ENCODE measurements at regions not wholly inside any gene's neighbourhood (a gene's known extent, or its start where the extent isn't known, plus 50 kb on each side); places are given as distances from the start of the nearest gene placed in this dataset.

- no peak for DNase-seq (ENCODE audit: low spot score)
These were observed 51.2 kb upstream of the PCBD1 start for GRCh38 chr10:70939441-70940003.

GRCh38 chr10:70940834-70941568, 52.6 kb upstream of the PCBD1 start:
- no peak for DNase-seq (ENCODE audit: low spot score)

GRCh38 chr10:70942125-70942524, 53.8 kb upstream of the PCBD1 start:
- DNase-seq (ENCODE audit: low spot score): no peak

- DNase-seq (ENCODE audit: low spot score): no peak
These were observed 54.4 kb upstream of the PCBD1 start for GRCh38 chr10:70942725-70943124.

GRCh38 chr10:70943249-70943648, 54.9 kb upstream of the PCBD1 start:
- DNase-seq (ENCODE audit: low spot score): no peak

GRCh38 chr10:70943841-70944466, 55.6 kb upstream of the PCBD1 start:
- DNase-seq (ENCODE audit: low spot score): no peak

- no peak for DNase-seq (ENCODE audit: low spot score)
These were observed 61.7 kb upstream of the PCBD1 start for GRCh38 chr10:70950037-70950436.

GRCh38 chr10:70950801-70951200, 62.4 kb upstream of the PCBD1 start:
- DNase-seq (ENCODE audit: low spot score): no peak

GRCh38 chr10:70952401-70952800, 64.0 kb upstream of the PCBD1 start:
- DNase-seq (ENCODE audit: low spot score): no peak

- no peak for DNase-seq (ENCODE audit: low spot score)
These were observed 64.6 kb upstream of the PCBD1 start for GRCh38 chr10:70952921-70953320.

GRCh38 chr10:70954381-70955176, 66.2 kb upstream of the PCBD1 start:
- no peak for DNase-seq (ENCODE audit: low spot score)

GRCh38 chr10:70956029-70956759, 67.8 kb upstream of the PCBD1 start:
- DNase-seq (ENCODE audit: low spot score): no peak

GRCh38 chr10:70958396-70958795, 70.0 kb upstream of the PCBD1 start:
- DNase-seq (ENCODE audit: low spot score): no peak

- no peak for DNase-seq (ENCODE audit: low spot score)
These were observed 72.0 kb upstream of the PCBD1 start for GRCh38 chr10:70960316-70960715.

- DNase-seq (ENCODE audit: low spot score): no peak
These were observed 72.6 kb upstream of the PCBD1 start for GRCh38 chr10:70960783-70961570.

GRCh38 chr10:70962686-70963085, 74.3 kb upstream of the PCBD1 start:
- DNase-seq (ENCODE audit: low spot score): no peak

GRCh38 chr10:70963271-70963670, 74.9 kb upstream of the PCBD1 start:
- DNase-seq (ENCODE audit: low spot score): no peak

- no peak for DNase-seq (ENCODE audit: low spot score)
These were observed 75.9 kb upstream of the PCBD1 start for GRCh38 chr10:70964245-70964644.

- DNase-seq (ENCODE audit: low spot score): no peak
These were observed 76.5 kb upstream of the PCBD1 start for GRCh38 chr10:70964881-70965280.

- no peak for DNase-seq (ENCODE audit: low spot score)
These were observed 77.2 kb upstream of the PCBD1 start for GRCh38 chr10:70965566-70965965.
